CD4-positive, alpha-beta T cell treated with Interleukin-6 for 4 hours (primary cell): ENCODE measurements at regions not wholly inside any gene's neighbourhood (a gene's known extent, or its start where the extent isn't known, plus 50 kb on each side); places are given as distances from the start of the nearest gene placed in this dataset.

Source experiments
- DNase-seq: peaks from one replicate; pipeline ENCODE4 v3.0.0-alpha.2; 2020; ENCODE audit warnings: mixed read lengths

- DNase-seq: no peak
Observed at GRCh38 chr12:124629789-124630480, 62.5 kb upstream of the NCOR2 start.

- DNase-seq: no peak
Observed at GRCh38 chr12:124629117-124629516, 61.7 kb upstream of the NCOR2 start.

GRCh38 chr12:124627956-124628355 is 60.5 kb upstream of the NCOR2 start:
- DNase-seq: no peak

- no peak for DNase-seq
Observed at GRCh38 chr12:124626971-124627411, 59.6 kb upstream of the NCOR2 start.

- no peak for DNase-seq
Observed at GRCh38 chr12:124625867-124626675, 58.7 kb upstream of the NCOR2 start.

GRCh38 chr12:124624823-124625222 is 57.4 kb upstream of the NCOR2 start:
- no peak for DNase-seq

DNA sequence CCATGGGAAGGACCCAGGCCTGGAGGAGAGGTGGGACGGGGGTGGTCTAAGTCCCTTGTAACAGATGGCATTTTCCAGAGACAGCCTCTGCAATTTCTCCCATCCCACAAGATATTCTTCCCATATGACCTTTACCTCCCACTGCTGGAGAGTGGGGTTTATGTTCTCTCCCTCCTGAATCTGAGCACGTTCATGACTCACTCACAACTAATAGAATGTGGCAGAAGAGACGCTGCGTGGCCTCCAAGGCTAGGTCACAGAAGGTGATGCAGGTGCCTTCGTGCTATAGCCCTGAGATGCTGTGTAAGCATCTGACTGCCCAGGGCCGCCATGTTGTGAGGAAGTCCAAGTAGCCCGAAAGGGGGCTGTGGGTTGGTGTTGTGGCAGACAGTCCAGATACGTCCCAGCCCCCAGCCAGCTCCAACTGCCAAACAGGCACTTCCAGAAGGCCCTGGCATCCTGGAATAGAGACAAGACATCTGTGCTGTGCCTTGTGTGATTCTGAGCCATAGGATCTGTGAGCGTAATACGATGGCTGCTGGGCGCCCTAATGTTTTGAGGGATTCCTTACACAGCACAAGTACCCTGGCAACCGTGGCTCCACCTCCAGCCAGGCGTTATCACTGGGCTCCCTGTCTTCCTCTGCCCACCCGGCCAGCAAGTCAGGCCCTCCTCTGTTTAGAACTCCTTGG is 56.1 kb upstream of the NCOR2 start:
- DNase-seq: no peak

GRCh38 chr12:124622764-124623163 is 55.4 kb upstream of the NCOR2 start:
- no peak for DNase-seq

- no peak for DNase-seq
Observed at GRCh38 chr12:124622331-124622730, 54.9 kb upstream of the NCOR2 start.

- no peak for DNase-seq
Observed at GRCh38 chr12:124621296-124621660, 53.9 kb upstream of the NCOR2 start.

DNA sequence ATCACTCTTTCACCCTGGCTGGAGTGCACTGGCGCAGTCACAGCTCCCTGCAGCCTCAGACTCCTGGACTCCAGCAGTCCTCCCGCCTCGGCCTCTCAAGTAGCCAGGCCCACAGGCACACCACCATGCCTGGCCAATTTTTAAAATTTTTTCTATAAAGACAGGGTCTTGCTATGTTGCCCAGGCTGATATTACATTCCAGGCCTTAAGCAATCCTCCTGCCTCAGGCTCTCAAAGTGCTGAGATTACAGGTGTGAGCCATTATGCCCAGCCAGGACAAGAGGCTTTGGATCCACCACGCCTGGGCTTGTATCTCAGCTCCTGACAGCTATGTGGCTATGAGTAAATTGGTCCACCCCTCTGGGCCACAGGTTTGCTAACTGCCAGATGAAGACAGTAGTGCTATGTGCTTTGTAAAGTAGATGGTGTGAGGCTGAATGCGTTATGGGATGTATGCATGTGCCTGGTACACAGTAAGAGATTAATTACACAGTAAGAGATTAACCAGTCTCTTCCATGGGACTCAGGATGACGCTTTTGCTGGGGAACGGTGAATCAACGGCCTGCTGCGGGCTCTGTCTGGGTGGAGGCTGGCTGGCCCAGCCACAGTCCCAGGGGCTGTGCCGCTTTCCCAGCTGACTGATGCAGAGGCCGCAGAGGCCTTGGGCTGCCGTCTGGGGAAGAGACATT is 53.3 kb upstream of the NCOR2 start:
- DNase-seq: no peak

DNA sequence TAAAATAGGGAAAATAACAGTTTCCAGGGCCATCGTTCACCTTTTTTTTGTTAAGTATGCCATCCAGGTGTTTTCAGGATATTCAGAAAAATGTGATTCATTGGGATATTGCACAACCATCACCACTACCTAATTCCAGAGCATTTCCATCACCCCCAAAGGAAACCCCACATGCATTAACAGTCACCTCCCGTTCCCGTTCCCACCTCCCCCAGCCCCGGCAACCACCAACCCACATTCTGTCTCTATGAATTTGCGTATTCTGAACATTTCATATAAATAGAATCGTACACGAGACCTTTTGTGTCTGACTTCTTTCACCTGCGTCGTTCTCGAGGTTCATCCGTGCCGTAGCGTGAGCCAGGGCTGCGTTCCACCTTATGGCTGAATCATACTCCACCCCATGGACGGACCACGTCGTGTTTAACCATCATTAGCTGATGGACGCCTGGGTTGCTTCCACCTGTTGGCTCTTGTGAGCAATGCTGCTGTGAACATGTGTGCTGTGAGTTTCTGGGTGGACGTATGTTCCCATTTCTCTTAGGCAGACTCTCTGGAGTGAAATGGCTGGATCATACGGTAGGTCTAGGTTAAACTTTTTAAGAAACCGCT is 51.0 kb upstream of the NCOR2 start:
- no peak for DNase-seq

GRCh38 chr12:124617615-124618014 is 50.2 kb upstream of the NCOR2 start:
- DNase-seq: no peak
